ENCODE measurements at regions not wholly inside any gene's neighbourhood (a gene's known extent, or its start where the extent isn't known, plus 50 kb on each side); places are given as distances from the start of the nearest gene placed in this dataset.
"Not testable (repeated sequence)": the region's sequence is repeated elsewhere in the genome, so short reads cannot be mapped to it uniquely, and the experiment has no call there.

GRCh38 chr13:111661776-111662175 is 341.3 kb downstream of the TEX29 start:
- H3K4me3 ChIP-seq (ENCODE audit: low read length): no peak overlapping the region
- DNase-seq (ENCODE audit: low read depth, low spot score): no peak

GRCh38 chr13:111662451-111662850 is 342.0 kb downstream of the TEX29 start:
- DNase-seq (ENCODE audit: low read depth, low spot score): no peak
- H3K4me3 ChIP-seq (ENCODE audit: low read length): no peak overlapping the region

DNA sequence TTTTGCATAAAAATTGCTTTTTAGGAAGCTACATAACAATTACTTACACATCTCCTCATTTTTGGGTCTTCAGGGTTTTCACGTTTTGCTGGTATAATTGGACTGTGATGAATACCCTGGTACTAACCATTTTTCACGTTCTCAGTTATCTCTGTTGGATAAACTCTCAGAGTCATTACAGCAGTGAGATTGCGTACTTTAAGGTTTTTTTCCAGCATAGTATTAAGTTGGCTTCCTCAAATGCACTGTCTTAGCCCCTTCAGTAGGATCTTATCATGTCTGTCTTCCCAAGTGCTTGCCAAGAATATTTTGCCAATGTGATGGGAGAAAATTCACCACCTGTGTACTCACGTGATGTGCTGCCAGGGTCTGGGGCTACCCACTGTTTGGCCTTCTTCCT is 342.5 kb downstream of the TEX29 start:
- H3K4me3 ChIP-seq (ENCODE audit: low read length): no peak overlapping the region
- no peak for DNase-seq (ENCODE audit: low read depth, low spot score)

DNA sequence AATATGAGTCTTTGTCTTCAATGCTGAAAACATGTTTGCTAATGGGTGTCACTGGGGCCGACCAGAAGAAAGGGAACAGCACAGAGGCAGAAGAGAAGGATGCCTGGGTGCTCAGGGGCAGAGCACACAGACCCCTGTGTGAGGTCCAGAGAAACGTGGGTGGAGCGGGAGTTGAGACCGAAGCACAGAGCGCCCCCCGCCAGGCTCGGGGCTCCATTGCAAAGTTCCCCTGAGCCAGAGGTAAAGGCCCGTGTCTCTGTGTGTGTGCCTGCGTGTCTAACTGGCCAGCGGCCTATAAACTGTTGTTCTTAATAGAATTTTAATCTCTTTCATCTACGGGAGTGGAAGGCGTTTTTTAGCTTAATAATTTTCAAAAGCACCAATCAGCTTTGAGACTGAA is 343.1 kb downstream of the TEX29 start:
- no peak overlapping the region for H3K4me3 ChIP-seq (ENCODE audit: low read length)
- DNase-seq (ENCODE audit: low read depth, low spot score): no peak

- DNase-seq (ENCODE audit: low read depth, low spot score): no peak
- H3K4me3 ChIP-seq (ENCODE audit: low read length): no peak overlapping the region
Measured at GRCh38 chr13:111663953-111664421, 343.5 kb downstream of the TEX29 start.

- H3K4me3 ChIP-seq (ENCODE audit: low read length): no peak overlapping the region
- DNase-seq (ENCODE audit: low read depth, low spot score): no peak
Measured at GRCh38 chr13:111664696-111665095, 344.3 kb downstream of the TEX29 start.

DNA sequence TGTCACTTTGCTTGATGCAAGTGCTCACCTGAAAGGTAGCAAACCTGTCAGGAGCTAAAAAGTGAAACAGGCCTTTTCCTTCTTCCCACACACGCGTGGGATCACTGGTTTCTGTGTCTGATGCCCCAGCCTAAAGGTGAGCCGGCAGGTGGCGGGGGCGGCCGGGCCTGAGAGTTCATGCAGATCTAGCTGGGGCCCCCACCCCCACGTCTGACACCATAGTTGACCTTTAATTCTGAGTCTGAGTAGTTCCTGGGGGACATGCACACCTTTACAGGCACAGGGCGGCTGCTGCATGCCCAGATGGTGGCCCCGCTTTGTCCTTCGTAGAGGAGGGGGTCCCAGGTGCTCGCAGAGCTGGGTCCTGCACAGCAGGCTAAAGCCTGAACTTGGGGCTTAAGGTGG is 345.3 kb downstream of the TEX29 start:
- DNase-seq (ENCODE audit: low read depth, low spot score): no peak
- H3K4me3 ChIP-seq (ENCODE audit: low read length): no peak overlapping the region

GRCh38 chr13:111666164-111666776 is 345.8 kb downstream of the TEX29 start:
- no peak for DNase-seq (ENCODE audit: low read depth, low spot score)
- no peak overlapping the region for H3K4me3 ChIP-seq (ENCODE audit: low read length)

GRCh38 chr13:111667757-111668156 is 347.3 kb downstream of the TEX29 start:
- DNase-seq (ENCODE audit: low read depth, low spot score): no peak

DNA sequence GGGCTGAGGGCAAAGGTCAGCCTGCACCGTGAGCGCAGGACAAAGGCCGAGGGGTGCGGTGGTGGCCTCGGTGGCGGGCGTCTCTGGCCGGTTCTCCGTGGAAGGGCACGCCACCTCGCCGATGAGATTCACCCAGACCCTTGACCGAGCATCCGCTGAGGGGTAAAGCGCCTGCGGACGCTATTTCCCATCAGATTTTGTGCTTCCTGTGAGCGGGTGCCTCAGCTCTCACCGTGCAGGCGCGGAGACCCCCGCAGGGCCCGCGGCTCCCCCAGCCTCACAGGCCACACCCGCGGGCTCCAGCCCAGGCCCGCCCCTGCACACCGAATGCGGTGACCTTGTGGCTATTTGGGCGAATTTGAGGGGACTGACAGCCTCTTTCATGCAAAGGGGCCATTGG is 348.0 kb downstream of the TEX29 start:
- DNase-seq (ENCODE audit: low read depth, low spot score): no peak
- no peak overlapping the region for H3K4me3 ChIP-seq (ENCODE audit: low read length)

More at GRCh38 chr13:111667757-111668156, 347.3 kb downstream of the TEX29 start:
- H3K4me3 ChIP-seq (ENCODE audit: low read length): no peak overlapping the region

DNA sequence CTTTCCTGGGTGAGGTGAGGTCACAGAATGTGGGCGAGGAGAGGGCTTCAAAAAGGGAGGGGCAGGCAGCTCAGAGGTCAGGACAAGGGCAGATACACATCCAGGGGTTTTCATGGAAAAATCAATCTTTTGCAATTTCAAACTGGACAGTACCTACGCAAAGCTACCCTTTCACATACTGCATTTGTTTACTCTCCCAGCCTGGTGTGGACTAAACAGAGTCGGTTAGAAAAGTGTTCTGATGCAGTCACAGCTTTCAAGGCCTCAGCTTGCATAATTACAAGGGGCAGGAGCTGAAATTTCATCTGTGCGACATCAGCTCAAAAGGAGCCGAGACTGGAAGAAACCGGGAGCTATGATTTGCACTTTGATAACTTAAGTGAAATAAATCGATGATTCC is 351.8 kb downstream of the TEX29 start:
- not testable (repeated sequence) for DNase-seq (ENCODE audit: low read depth, low spot score); H3K4me3 ChIP-seq (ENCODE audit: low read length)

DNA sequence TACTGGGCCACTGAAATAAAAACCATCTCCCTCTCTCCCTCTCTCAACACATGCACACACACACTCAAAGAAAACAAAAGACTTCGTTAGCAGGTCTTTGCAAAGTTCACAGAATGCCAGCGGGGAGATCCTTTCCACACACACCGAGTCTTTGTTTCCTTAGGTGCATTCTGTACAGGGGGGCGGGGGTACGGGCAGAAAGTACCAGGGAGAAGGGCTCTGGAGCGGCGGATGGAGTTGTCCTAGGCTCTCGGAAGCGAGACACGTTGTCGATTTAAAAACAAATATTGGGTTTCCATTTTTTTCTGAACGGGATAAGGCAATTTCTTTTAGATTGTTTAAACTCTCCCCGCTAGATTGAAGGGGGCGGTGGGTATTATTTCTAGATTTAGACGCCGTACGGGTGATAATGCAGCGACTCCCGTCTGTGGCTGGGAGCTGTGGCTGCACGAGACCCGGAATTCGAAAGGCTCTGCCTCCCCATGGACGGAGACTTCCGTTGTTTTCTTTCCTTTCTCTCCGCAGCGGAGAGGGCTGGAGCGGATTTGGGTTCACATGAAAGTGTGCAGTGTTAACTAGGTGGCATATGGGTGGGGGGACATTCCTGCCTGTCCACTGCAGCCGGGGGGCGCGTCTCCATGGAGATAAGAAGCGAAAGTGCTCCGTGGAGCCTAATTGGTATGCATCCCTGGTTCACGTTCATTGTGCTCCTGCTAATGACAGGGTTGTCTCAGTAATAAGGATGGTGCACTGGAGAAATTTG is 357.9 kb downstream of the TEX29 start:
- H3K4me3 ChIP-seq (ENCODE audit: low read length); DNase-seq (ENCODE audit: low read depth, low spot score): not testable (repeated sequence)

- not testable (repeated sequence) for H3K4me3 ChIP-seq (ENCODE audit: low read length); DNase-seq (ENCODE audit: low read depth, low spot score)
Measured at GRCh38 chr13:111679645-111680044, 359.2 kb downstream of the TEX29 start.

GRCh38 chr13:111680100-111680499 is 359.7 kb downstream of the TEX29 start:
- DNase-seq (ENCODE audit: low read depth, low spot score): not testable (repeated sequence)

DNA sequence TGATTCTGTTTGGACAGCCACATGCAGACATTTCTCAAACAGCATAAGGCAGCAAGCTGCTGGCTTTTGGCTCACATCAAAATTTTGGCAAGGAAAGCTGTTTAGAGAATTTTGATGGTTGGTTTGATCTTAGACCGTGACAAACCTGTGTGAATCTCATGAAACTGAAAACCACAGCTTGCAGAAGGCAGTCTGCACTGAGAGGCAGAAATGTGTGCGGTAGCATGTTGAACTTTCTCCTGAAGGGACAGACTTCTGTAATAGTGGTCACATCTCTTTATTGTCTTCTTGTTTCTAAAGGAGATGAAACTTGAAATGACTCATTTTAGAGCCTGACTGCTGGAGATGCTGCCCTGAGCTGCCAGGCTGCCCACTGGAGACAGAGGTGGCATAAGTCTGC is 371.6 kb downstream of the TEX29 start:
- DNase-seq (ENCODE audit: low read depth, low spot score); H3K4me3 ChIP-seq (ENCODE audit: low read length): not testable (repeated sequence)

More at GRCh38 chr13:111680100-111680499, 359.7 kb downstream of the TEX29 start:
- not testable (repeated sequence) for H3K4me3 ChIP-seq (ENCODE audit: low read length)

DNA sequence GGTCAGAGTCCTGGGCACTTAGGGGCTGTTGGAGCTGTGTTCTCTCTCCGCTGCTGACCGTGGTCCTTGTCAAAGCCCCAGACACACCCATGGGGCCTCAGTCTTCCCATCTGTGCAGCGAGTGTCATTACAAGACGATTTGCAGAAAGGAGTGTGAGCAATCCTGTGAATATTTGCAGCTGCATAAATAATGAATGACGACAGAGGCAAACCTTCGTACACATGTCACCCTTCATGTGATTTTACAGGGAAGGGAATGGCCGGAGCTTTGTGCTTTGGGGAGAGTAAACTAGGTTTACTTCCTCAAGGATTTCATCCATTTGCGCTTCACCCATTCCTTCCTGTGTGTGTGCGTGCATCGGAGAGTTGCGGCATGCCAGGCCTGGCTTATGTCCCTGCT is 370.8 kb upstream of the SOX1 start:
- not testable (repeated sequence) for DNase-seq (ENCODE audit: low read depth, low spot score); H3K4me3 ChIP-seq (ENCODE audit: low read length)

- not testable (repeated sequence) for DNase-seq (ENCODE audit: low read depth, low spot score); H3K4me3 ChIP-seq (ENCODE audit: low read length)
Measured at GRCh38 chr13:111702059-111702458, 364.9 kb upstream of the SOX1 start.
